ENCODE measurements at regions not wholly inside any gene's neighbourhood (a gene's known extent, or its start where the extent isn't known, plus 50 kb on each side); places are given as distances from the start of the nearest gene placed in this dataset.

DNA sequence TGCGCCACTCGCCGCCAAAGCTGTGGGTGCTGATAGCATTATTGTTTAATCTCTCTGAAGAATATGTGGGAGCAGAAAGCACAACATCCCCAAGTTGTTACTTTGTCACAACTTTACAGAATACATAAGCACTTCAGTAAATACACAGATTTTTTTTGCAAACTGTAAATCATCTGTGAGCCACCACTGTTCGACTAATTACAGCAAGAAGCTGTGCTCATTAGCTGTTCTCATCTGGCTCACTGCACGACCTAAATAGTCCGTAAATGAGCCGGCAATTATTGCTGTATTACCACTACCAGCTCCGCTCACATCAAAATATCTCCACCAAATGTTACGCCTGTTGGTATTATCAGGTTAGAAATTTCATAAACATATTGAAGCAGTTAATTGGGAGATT is 228.9 kb upstream of the PRKD1 start:
- no peak for TF ChIP-seq HDAC2 (IDR thresholded peaks at IDR 0.05)
- TF ChIP-seq, protein P1, sequence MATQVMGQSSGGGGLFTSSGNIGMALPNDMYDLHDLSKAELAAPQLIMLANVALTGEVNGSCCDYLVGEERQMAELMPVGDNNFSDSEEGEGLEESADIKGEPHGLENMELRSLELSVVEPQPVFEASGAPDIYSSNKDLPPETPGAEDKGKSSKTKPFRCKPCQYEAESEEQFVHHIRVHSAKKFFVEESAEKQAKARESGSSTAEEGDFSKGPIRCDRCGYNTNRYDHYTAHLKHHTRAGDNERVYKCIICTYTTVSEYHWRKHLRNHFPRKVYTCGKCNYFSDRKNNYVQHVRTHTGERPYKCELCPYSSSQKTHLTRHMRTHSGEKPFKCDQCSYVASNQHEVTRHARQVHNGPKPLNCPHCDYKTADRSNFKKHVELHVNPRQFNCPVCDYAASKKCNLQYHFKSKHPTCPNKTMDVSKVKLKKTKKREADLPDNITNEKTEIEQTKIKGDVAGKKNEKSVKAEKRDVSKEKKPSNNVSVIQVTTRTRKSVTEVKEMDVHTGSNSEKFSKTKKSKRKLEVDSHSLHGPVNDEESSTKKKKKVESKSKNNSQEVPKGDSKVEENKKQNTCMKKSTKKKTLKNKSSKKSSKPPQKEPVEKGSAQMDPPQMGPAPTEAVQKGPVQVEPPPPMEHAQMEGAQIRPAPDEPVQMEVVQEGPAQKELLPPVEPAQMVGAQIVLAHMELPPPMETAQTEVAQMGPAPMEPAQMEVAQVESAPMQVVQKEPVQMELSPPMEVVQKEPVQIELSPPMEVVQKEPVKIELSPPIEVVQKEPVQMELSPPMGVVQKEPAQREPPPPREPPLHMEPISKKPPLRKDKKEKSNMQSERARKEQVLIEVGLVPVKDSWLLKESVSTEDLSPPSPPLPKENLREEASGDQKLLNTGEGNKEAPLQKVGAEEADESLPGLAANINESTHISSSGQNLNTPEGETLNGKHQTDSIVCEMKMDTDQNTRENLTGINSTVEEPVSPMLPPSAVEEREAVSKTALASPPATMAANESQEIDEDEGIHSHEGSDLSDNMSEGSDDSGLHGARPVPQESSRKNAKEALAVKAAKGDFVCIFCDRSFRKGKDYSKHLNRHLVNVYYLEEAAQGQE (IDR thresholded peaks at IDR 0.05): no peak
- TF ChIP-seq, protein P2, sequence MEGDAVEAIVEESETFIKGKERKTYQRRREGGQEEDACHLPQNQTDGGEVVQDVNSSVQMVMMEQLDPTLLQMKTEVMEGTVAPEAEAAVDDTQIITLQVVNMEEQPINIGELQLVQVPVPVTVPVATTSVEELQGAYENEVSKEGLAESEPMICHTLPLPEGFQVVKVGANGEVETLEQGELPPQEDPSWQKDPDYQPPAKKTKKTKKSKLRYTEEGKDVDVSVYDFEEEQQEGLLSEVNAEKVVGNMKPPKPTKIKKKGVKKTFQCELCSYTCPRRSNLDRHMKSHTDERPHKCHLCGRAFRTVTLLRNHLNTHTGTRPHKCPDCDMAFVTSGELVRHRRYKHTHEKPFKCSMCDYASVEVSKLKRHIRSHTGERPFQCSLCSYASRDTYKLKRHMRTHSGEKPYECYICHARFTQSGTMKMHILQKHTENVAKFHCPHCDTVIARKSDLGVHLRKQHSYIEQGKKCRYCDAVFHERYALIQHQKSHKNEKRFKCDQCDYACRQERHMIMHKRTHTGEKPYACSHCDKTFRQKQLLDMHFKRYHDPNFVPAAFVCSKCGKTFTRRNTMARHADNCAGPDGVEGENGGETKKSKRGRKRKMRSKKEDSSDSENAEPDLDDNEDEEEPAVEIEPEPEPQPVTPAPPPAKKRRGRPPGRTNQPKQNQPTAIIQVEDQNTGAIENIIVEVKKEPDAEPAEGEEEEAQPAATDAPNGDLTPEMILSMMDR (IDR thresholded peaks at IDR 0.05): no peak
- no peak for TF ChIP-seq BHLHE40 (IDR thresholded peaks at IDR 0.05; ENCODE audit: low read depth, low read length)
- no peak for TF ChIP-seq HEYL (CRISPR knock-in tag; IDR thresholded peaks at IDR 0.05)
- TF ChIP-seq, protein P3, sequence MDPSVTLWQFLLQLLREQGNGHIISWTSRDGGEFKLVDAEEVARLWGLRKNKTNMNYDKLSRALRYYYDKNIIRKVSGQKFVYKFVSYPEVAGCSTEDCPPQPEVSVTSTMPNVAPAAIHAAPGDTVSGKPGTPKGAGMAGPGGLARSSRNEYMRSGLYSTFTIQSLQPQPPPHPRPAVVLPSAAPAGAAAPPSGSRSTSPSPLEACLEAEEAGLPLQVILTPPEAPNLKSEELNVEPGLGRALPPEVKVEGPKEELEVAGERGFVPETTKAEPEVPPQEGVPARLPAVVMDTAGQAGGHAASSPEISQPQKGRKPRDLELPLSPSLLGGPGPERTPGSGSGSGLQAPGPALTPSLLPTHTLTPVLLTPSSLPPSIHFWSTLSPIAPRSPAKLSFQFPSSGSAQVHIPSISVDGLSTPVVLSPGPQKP (IDR thresholded peaks at IDR 0.05; ENCODE audit: low read depth, low read length): no peak
- TF ChIP-seq, protein P4, sequence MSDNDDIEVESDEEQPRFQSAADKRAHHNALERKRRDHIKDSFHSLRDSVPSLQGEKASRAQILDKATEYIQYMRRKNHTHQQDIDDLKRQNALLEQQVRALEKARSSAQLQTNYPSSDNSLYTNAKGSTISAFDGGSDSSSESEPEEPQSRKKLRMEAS (IDR thresholded peaks at IDR 0.05): no peak
- no peak for TF ChIP-seq POLR2A (IDR thresholded peaks at IDR 0.05; ENCODE audit: low read length)
- no peak for TF ChIP-seq CHD2 (IDR thresholded peaks at IDR 0.05; ENCODE audit: low read length, partially characterized antibody)
- no peak for TF ChIP-seq GATA3 (IDR thresholded peaks at IDR 0.05; ENCODE audit: borderline replicate concordance)
- TF ChIP-seq KDM5A (IDR thresholded peaks at IDR 0.05): no peak
- no peak for TF ChIP-seq RFX5 (IDR thresholded peaks at IDR 0.05)
